PC-9 (cell line): ENCODE measurements at regions not wholly inside any gene's neighbourhood (a gene's known extent, or its start where the extent isn't known, plus 50 kb on each side); places are given as distances from the start of the nearest gene placed in this dataset.
A peak's percentile ranks its signal among the peaks of the same experiment; 100 is the strongest.

ENCODE experiments used
- CTCF ChIP-seq: fragments of 200-600 bp; sonication (generic); conservative IDR thresholded peaks from 2 replicates; pipeline ENCODE4 v1.6.1; 2017; ENCODE audit warnings: mixed run types, antibody characterized with exemption, mild to moderate bottlenecking, moderate library complexity
- EZH2 ChIP-seq: fragments of 200-600 bp; sonication (generic); IDR thresholded peaks from 2 replicates; pipeline ENCODE4 v1.8.0; 2017; ENCODE audit warnings: antibody characterized with exemption, low read depth

- TF ChIP-seq CTCF (peak; percentile 37), EZH2 (no peak)
Observed at GRCh38 chr11:43021466-43021865, 290.3 kb upstream of the API5 start.
